Ascending aorta (tissue), 2 donors: ENCODE measurements at regions not wholly inside any gene's neighbourhood (a gene's known extent, or its start where the extent isn't known, plus 50 kb on each side); places are given as distances from the start of the nearest gene placed in this dataset.

Experiments
- DNase-seq, 2 donors: peaks; one replicate each; pipeline ENCODE4 v3.0.0-alpha.2; 2019; ENCODE audit warnings: low spot score in 2 of 2
- H3K27ac ChIP-seq, 2 donors: fragments of 200-600 bp; sonication (generic); one replicate each; pipeline ENCODE4 v1.5.1; 2016 to 2017; ENCODE audit warnings: mild to moderate bottlenecking in 1 of 2
- H3K27me3 ChIP-seq: fragments of 200-600 bp; sonication (generic); one replicate; pipeline ENCODE4 v1.5.1; 2017
- H3K36me3 ChIP-seq, 2 donors: fragments of 200-600 bp; sonication (generic); one replicate each; pipeline ENCODE4 v1.5.1; 2016
- H3K4me1 ChIP-seq, 2 donors: fragments of 200-600 bp; sonication (generic); one replicate each; pipeline ENCODE4 v1.5.1; 2016 to 2017; ENCODE audit warnings: mild to moderate bottlenecking in 1 of 2
- H3K4me3 ChIP-seq, 2 donors: fragments of 200-600 bp; sonication (generic); one replicate each; pipeline ENCODE4 v1.5.1; 2016 to 2017; ENCODE audit warnings: mild to moderate bottlenecking in 1 of 2
- H3K9me3 ChIP-seq, 2 donors: fragments of 200-600 bp; sonication (generic); one replicate each; pipeline ENCODE4 v1.5.1; 2016
- intact Hi-C: fragments of 100-400 bp; cut with DNase I; formaldehyde crosslinking; loops from one replicate; pipeline ENCODE4 v1.15.1; 2023
- TF ChIP-seq, protein P1 (sequence below), 3 experiments: fragments of 200-600 bp in 2 of 3; fragments of 450-650 bp in 1 of 3; sonication (generic) in 2 of 3; IDR thresholded peaks; one replicate each; pipeline ENCODE4 v1.5.1; 2016 to 2019; ENCODE audit warnings: antibody characterized with exemption in 3 of 3, mild to moderate bottlenecking in 1 of 3, moderate library complexity in 1 of 3

GRCh38 chr16:86045591-86045971 lies 146.6 kb downstream of the IRF8 start:
- Histone ChIP-seq H3K4me3 (no peak overlapping the region), H3K27me3 (no peaks in the 10 kb centered on the region), H3K36me3 (no peaks in the 10 kb centered on the region), H3K4me1 (no peaks in the 10 kb centered on the region), H3K27ac (no peak overlapping the region), H3K9me3 (no peaks in the 10 kb centered on the region)
- no peak for DNase-seq
- intact Hi-C loops, result no loop called here
- TF ChIP-seq, protein P1, sequence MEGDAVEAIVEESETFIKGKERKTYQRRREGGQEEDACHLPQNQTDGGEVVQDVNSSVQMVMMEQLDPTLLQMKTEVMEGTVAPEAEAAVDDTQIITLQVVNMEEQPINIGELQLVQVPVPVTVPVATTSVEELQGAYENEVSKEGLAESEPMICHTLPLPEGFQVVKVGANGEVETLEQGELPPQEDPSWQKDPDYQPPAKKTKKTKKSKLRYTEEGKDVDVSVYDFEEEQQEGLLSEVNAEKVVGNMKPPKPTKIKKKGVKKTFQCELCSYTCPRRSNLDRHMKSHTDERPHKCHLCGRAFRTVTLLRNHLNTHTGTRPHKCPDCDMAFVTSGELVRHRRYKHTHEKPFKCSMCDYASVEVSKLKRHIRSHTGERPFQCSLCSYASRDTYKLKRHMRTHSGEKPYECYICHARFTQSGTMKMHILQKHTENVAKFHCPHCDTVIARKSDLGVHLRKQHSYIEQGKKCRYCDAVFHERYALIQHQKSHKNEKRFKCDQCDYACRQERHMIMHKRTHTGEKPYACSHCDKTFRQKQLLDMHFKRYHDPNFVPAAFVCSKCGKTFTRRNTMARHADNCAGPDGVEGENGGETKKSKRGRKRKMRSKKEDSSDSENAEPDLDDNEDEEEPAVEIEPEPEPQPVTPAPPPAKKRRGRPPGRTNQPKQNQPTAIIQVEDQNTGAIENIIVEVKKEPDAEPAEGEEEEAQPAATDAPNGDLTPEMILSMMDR (IDR thresholded peaks at IDR 0.05), result no peak

GRCh38 chr16:86046026-86046425 lies 147.1 kb downstream of the IRF8 start:
- no peaks in the 10 kb centered on the region for H3K27me3 ChIP-seq
- no peak overlapping the region for H3K27ac ChIP-seq
- TF ChIP-seq, protein P1 (IDR thresholded peaks at IDR 0.05), result no peak
- H3K4me3 ChIP-seq, result no peak overlapping the region
- H3K36me3 ChIP-seq, result no peaks in the 10 kb centered on the region
- intact Hi-C loops, result no loop called here
- DNase-seq, result no peak
- H3K9me3 ChIP-seq, result no peaks in the 10 kb centered on the region
- no peaks in the 10 kb centered on the region for H3K4me1 ChIP-seq

DNA sequence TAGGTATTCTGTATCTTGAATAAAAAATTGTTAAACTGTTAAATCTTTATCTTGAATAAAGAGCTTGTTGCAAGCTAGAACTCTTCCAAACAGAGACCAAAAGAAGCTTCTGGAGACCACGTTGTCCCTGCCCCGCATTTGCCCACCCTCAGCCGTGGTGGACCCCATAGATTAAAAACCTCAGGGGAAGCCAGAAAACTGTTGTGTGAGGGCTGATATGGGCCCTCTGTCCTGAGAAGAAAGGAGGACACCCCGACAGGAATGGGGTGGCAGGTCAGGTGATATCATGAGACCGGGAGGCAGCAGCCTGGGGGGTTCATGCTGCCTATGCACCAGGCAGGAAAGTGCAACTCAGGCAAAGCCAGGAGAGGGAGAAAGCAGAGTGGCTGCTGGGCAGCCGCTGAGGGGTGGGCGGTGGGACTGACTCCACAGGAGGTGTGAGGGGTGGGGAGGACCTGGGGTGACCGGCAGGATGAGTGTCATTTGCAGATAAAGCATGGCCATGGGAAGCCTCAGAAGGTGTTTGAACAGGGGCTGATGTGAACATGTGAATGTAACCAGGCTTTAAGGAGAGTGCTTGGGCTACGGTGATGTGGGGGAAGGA lies 147.8 kb downstream of the IRF8 start:
- Histone ChIP-seq H3K9me3 (no peaks in the 10 kb centered on the region), H3K4me3 (no peak overlapping the region), H3K4me1 (no peaks in the 10 kb centered on the region), H3K27me3 (no peaks in the 10 kb centered on the region), H3K36me3 (no peaks in the 10 kb centered on the region), H3K27ac (no peak overlapping the region)
- intact Hi-C loops, result no loop called here
- TF ChIP-seq, protein P1 (IDR thresholded peaks at IDR 0.05), result no peak
- no peak for DNase-seq

DNA sequence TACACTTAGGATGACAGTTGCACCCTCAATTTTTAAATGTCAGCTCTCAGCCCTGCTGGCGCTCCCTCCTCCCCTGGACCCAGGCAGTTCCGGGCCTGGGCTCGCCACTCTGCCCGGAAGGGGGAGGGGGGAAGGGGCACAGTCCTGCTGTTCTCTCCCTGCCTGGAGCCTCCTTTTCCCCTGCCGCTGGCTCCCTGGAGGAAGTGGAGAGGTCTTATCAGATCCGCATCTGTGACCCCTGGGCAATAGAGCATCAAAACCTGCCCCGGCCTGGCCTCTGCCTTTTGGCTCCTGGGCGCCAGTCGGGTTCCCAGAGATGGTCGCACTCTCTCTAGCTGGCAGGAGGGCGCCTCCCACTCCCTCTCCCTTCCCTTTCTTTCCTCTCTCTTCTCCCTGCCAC lies 149.3 kb downstream of the IRF8 start:
- Histone ChIP-seq H3K27me3 (no peaks in the 10 kb centered on the region), H3K9me3 (no peaks in the 10 kb centered on the region), H3K36me3 (no peaks in the 10 kb centered on the region), H3K4me3 (no peak overlapping the region), H3K27ac (no peak overlapping the region), H3K4me1 (no peaks in the 10 kb centered on the region)
- TF ChIP-seq, protein P1 (IDR thresholded peaks at IDR 0.05), result no peak
- intact Hi-C loops, result no loop called here
- no peak for DNase-seq

DNA sequence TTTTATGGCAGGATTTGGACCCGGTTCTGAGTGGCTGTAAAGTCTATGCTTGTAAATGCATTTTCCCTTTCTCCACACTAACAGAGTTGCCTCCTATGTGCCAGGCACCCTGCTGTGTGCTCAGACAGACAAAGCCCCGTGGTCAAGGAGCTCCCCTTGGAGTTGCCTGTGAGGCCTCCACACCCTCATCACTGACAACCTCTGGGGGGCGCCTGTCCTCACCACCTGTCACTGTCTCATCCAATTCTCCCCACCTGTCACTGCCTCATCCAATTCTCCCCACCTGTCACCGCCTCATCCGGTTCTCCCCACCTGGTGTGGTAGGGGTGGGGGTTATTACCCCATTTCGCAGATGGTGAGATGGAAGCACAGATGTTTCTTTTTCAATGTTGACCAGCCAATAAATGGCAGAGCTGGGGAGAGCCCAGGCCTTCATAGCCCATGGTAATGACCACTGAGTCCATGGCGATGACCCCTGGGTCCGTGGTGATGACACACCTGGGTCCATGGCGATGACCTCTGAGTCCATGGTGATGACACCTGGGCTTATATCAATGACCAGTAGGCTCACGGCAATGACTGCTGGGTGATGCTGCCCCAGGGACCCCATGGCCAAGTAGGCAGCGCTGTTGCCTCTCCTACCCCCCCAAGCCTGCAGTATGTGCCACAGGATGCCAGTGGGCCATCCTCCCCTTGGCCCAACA lies 150.1 kb downstream of the IRF8 start:
- no peak for DNase-seq
- H3K27ac ChIP-seq, result no peak overlapping the region
- intact Hi-C loops, result no loop called here
- H3K36me3 ChIP-seq, result no peaks in the 10 kb centered on the region
- no peak overlapping the region for H3K4me3 ChIP-seq
- H3K27me3 ChIP-seq, result no peaks in the 10 kb centered on the region
- no peaks in the 10 kb centered on the region for H3K4me1 ChIP-seq
- no peaks in the 10 kb centered on the region for H3K9me3 ChIP-seq
- TF ChIP-seq, protein P1 (IDR thresholded peaks at IDR 0.05), result no peak
